HepG2 (cell line): ENCODE measurements at regions not wholly inside any gene's neighbourhood (a gene's known extent, or its start where the extent isn't known, plus 50 kb on each side); places are given as distances from the start of the nearest gene placed in this dataset.

ENCODE experiments used
- ASH2L ChIP-seq: fragments of 300-600, 200-600 bp; sonication (generic); IDR thresholded peaks from 2 replicates; pipeline ENCODE4 v1.7.0; 2017; ENCODE audit warnings: low read depth, mild to moderate bottlenecking, moderate library complexity, mixed read lengths, low read length; ENCODE audit not compliant: insufficient read length
- CENPX ChIP-seq: sonication (generic); formaldehyde crosslinking; IDR thresholded peaks from 2 replicates; pipeline ENCODE4 v1.9.0; 2021; ENCODE audit warnings: mild to moderate bottlenecking, missing genetic modification reagents, moderate library complexity
- GABPB1 ChIP-seq: IDR thresholded peaks from 2 replicates; pipeline ENCODE4 v1.6.1; 2016; ENCODE audit warnings: mild to moderate bottlenecking, missing genetic modification reagents, moderate library complexity, missing compliant biosample characterization
- HMGXB3 ChIP-seq: sonication (generic); formaldehyde crosslinking; IDR thresholded peaks from 2 replicates; pipeline ENCODE4 v1.4.0; 2020; ENCODE audit warnings: missing genetic modification reagents, borderline replicate concordance
- HNF1A ChIP-seq, 2 experiments: sonication (generic) in 1 of 2; formaldehyde crosslinking in 1 of 2; IDR thresholded peaks; 2 replicates each; pipeline versions ENCODE4 v1.4.0 to v1.6.1; 2016 to 2020; ENCODE audit warnings: borderline replicate concordance in 1 of 2, low read depth in 1 of 2, mild to moderate bottlenecking in 1 of 2, missing genetic modification reagents in 1 of 2
- IKZF4 ChIP-seq: sonication (generic); formaldehyde crosslinking; IDR thresholded peaks from 2 replicates; pipeline ENCODE4 v1.5.1; 2020; ENCODE audit warnings: borderline replicate concordance, mild to moderate bottlenecking, low read depth, missing genetic modification reagents; ENCODE audit errors: not compliant biosample characterization
- MIXL1 ChIP-seq: IDR thresholded peaks from 2 replicates; pipeline ENCODE4 v1.6.1; 2016
- MTF2 ChIP-seq: sonication (generic); formaldehyde crosslinking; IDR thresholded peaks from 2 replicates; pipeline ENCODE4 v1.5.0; 2020; ENCODE audit warnings: missing genetic modification reagents, borderline replicate concordance
- PTBP1 ChIP-seq: fragments of 200-400 bp; formaldehyde crosslinking; IDR thresholded peaks from 2 replicates; pipeline ENCODE4 v1.6.1; 2018; ENCODE audit warnings: low read length, low read depth; ENCODE audit not compliant: poor library complexity, severe bottlenecking
- REXO4 ChIP-seq: sonication (generic); formaldehyde crosslinking; IDR thresholded peaks from 2 replicates; pipeline ENCODE4 v1.8.0; 2022; ENCODE audit warnings: missing genetic modification reagents, mild to moderate bottlenecking, borderline replicate concordance
- ZFP90 ChIP-seq: sonication (generic); formaldehyde crosslinking; IDR thresholded peaks from 2 replicates; pipeline ENCODE4 v1.8.0; 2022; ENCODE audit warnings: missing genetic modification reagents, mild to moderate bottlenecking, inconsistent platforms, borderline replicate concordance
- ZNF260 ChIP-seq: sonication (generic); formaldehyde crosslinking; IDR thresholded peaks from 2 replicates; pipeline ENCODE4 v1.4.0; 2020; ENCODE audit warnings: missing genetic modification reagents, low read depth, mild to moderate bottlenecking, borderline replicate concordance
- ZNF432 ChIP-seq: sonication (generic); formaldehyde crosslinking; IDR thresholded peaks from 2 replicates; pipeline ENCODE4 v1.5.0; 2020; ENCODE audit warnings: missing genetic modification reagents, mild to moderate bottlenecking, borderline replicate concordance
- ZNF496 ChIP-seq: sonication (generic); formaldehyde crosslinking; IDR thresholded peaks from 2 replicates; pipeline ENCODE4 v1.8.1; 2023; ENCODE audit warnings: mild to moderate bottlenecking, moderate library complexity, missing genetic modification reagents; ENCODE audit not compliant: insufficient replicate concordance
- ZNF556 ChIP-seq: sonication (generic); formaldehyde crosslinking; IDR thresholded peaks from 2 replicates; pipeline ENCODE4 v1.4.0; 2020; ENCODE audit warnings: mild to moderate bottlenecking, missing genetic modification reagents, borderline replicate concordance
- ZNF564 ChIP-seq: sonication (generic); formaldehyde crosslinking; IDR thresholded peaks from 2 replicates; pipeline ENCODE4 v1.8.1; 2023; ENCODE audit warnings: mild to moderate bottlenecking, missing genetic modification reagents
- ZNF766 ChIP-seq: sonication (generic); formaldehyde crosslinking; IDR thresholded peaks from 2 replicates; pipeline ENCODE4 v1.5.0; 2020; ENCODE audit warnings: missing genetic modification reagents, borderline replicate concordance
- ZNF788 ChIP-seq: sonication (generic); formaldehyde crosslinking; IDR thresholded peaks from 2 replicates; pipeline ENCODE4 v1.5.0; 2020; ENCODE audit warnings: mild to moderate bottlenecking, missing genetic modification reagents, borderline replicate concordance
- ZSCAN31 ChIP-seq: sonication (generic); formaldehyde crosslinking; IDR thresholded peaks from 2 replicates; pipeline ENCODE4 v1.5.0; 2020; ENCODE audit warnings: low read depth, mild to moderate bottlenecking, missing genetic modification reagents

GRCh38 chr3:72462595-72463011 lies 385.6 kb downstream of the SHQ1 start (continued):
- TF ChIP-seq HMGXB3 (CRISPR knock-in tag): no peak
- TF ChIP-seq CENPX (CRISPR knock-in tag): no peak
- peak; percentile 24; the same call in 1 of the 2 replicates for TF ChIP-seq GABPB1 (CRISPR knock-in tag)
- peak; percentile 25; the same call in 1 of the 2 replicates for TF ChIP-seq ZNF564 (CRISPR knock-in tag)
- TF ChIP-seq ZNF260: no peak
- TF ChIP-seq ZNF432 (CRISPR knock-in tag): no peak
- TF ChIP-seq ZSCAN31 (CRISPR knock-in tag): 0 out of 2 replicates have a peak, but pooled peaks have one; percentile 16
- no peak for TF ChIP-seq PTBP1
- no peak for TF ChIP-seq REXO4 (CRISPR knock-in tag)
- TF ChIP-seq HNF1A (IDR thresholded peaks at IDR 0.05; ENCODE audit: low read depth): peak; percentile 43; the same call in 1 of the 2 replicates
- peak; percentile 40; the same call in 1 of the 2 replicates for TF ChIP-seq HNF1A (CRISPR knock-in tag; IDR thresholded peaks at IDR 0.05; ENCODE audit: borderline replicate concordance)
- TF ChIP-seq MTF2 (CRISPR knock-in tag): no peak
- TF ChIP-seq ASH2L: peak; percentile 20
- peak; percentile 51; the same call in 1 of the 2 replicates for TF ChIP-seq MIXL1 (CRISPR knock-in tag)
- no peak for TF ChIP-seq ZFP90 (CRISPR knock-in tag)
- TF ChIP-seq ZNF788 (CRISPR knock-in tag): peak; percentile 63; the same call in 1 of the 2 replicates
- no peak for TF ChIP-seq IKZF4 (CRISPR knock-in tag)
- no peak for TF ChIP-seq ZNF766 (CRISPR knock-in tag)
- TF ChIP-seq ZNF556: peak; percentile 73; the same call in 1 of the 2 replicates
- no peak for TF ChIP-seq ZNF496 (CRISPR knock-in tag)
